ENCODE measurements at regions not wholly inside any gene's neighbourhood (a gene's known extent, or its start where the extent isn't known, plus 50 kb on each side); places are given as distances from the start of the nearest gene placed in this dataset.

- Histone ChIP-seq H3K36me3 (replicated peaks in 1 of 2; ENCODE audit: control insufficient read depth in 1 of 2, insufficient read depth in 2 of 2, low read length in 2 of 2) (no peaks in the 10 kb centered on the region), H3K79me2 (ENCODE audit: insufficient read depth, low read length) (no peaks in the 10 kb centered on the region), H3K9ac (ENCODE audit: insufficient read depth, low read length, poor library complexity, severe bottlenecking) (no peak overlapping the region), H4K20me1 (ENCODE audit: insufficient read depth, low read length) (no peaks in the 10 kb centered on the region), H3K4me2 (replicated peaks; ENCODE audit: extremely low read depth, low read length, poor library complexity, severe bottlenecking) (no peak overlapping the region), H3K4me1 (ENCODE audit: control insufficient read depth in 1 of 2, insufficient read depth in 2 of 2, low read length in 2 of 2) (peaks cover 16 to 20% of the 10 kb centered on the region in 2 donors), H3K27ac (ENCODE audit: low read depth in 1 of 2, low read length in 2 of 2) (no peak overlapping the region), H3K4me3 (replicated peaks in 1 of 3; ENCODE audit: low read depth in 2 of 3, low read length in 3 of 3) (no peak overlapping the region), H3K9me3 (replicated peaks in 1 of 2; ENCODE audit: control insufficient read depth in 1 of 2, insufficient read depth in 1 of 2, low read length in 2 of 2) (no peaks in the 10 kb centered on the region), H3K27me3 (ENCODE audit: control insufficient read depth in 2 of 2, insufficient read depth in 2 of 2, low read length in 2 of 2) (no peaks in the 10 kb centered on the region), H2AFZ (ENCODE audit: insufficient read depth, low read depth, low read length, poor library complexity, severe bottlenecking) (no peak overlapping the region)
- TF ChIP-seq CTCF (IDR thresholded peaks at IDR 0.05): no peak
- no peaks in the 10 kb centered on the region for H3K9me3 Mint-ChIP-seq
- H3K27ac Mint-ChIP-seq: no peak overlapping the region
- peaks cover 0 to 4% (median 0%) of the 10 kb centered on the region in 3 donors for H3K27me3 Mint-ChIP-seq (ENCODE audit: low read depth in 3 of 3)
- intact Hi-C loops (cut with micrococcal nuclease): no loop called here
- 100% methylated on average over 2 of the region's 5 CpGs for WGBS (ENCODE audit: insufficient coverage)
- no peaks in the 10 kb centered on the region for H3K36me3 Mint-ChIP-seq
- peaks cover 21% of the 10 kb centered on the region for H3K4me1 Mint-ChIP-seq
- H3K4me3 Mint-ChIP-seq: no peak overlapping the region
- DNase-seq: no peak
These were observed 103.2 kb upstream of the PARP11 start for GRCh38 chr12:3976351-3976938.

- intact Hi-C loops (cut with micrococcal nuclease): no loop called here
- Histone ChIP-seq H3K79me2 (ENCODE audit: insufficient read depth, low read length) (no peaks in the 10 kb centered on the region), H3K4me3 (replicated peaks in 1 of 3; ENCODE audit: low read depth in 2 of 3, low read length in 3 of 3) (no peak overlapping the region), H3K9ac (ENCODE audit: insufficient read depth, low read length, poor library complexity, severe bottlenecking) (no peak overlapping the region), H3K9me3 (replicated peaks in 1 of 2; ENCODE audit: control insufficient read depth in 1 of 2, insufficient read depth in 1 of 2, low read length in 2 of 2) (no peaks in the 10 kb centered on the region), H3K27ac (ENCODE audit: low read depth in 1 of 2, low read length in 2 of 2) (no peak overlapping the region), H3K4me1 (ENCODE audit: control insufficient read depth in 1 of 2, insufficient read depth in 2 of 2, low read length in 2 of 2) (peaks cover 16 to 20% of the 10 kb centered on the region in 2 donors), H4K20me1 (ENCODE audit: insufficient read depth, low read length) (no peaks in the 10 kb centered on the region), H3K36me3 (replicated peaks in 1 of 2; ENCODE audit: control insufficient read depth in 1 of 2, insufficient read depth in 2 of 2, low read length in 2 of 2) (no peaks in the 10 kb centered on the region), H3K4me2 (replicated peaks; ENCODE audit: extremely low read depth, low read length, poor library complexity, severe bottlenecking) (no peak overlapping the region), H3K27me3 (ENCODE audit: control insufficient read depth in 2 of 2, insufficient read depth in 2 of 2, low read length in 2 of 2) (no peaks in the 10 kb centered on the region), H2AFZ (ENCODE audit: insufficient read depth, low read depth, low read length, poor library complexity, severe bottlenecking) (no peak overlapping the region)
- TF ChIP-seq CTCF (IDR thresholded peaks at IDR 0.05): no peak
- Mint-ChIP-seq H3K36me3 (no peaks in the 10 kb centered on the region), H3K9me3 (no peaks in the 10 kb centered on the region), H3K4me3 (no peak overlapping the region), H3K4me1 (peaks cover 21% of the 10 kb centered on the region), H3K27me3 (ENCODE audit: low read depth in 3 of 3) (peaks cover 0 to 4% (median 1%) of the 10 kb centered on the region in 3 donors), H3K27ac (no peak overlapping the region)
- WGBS (ENCODE audit: insufficient coverage): no CpG with 5 or more reads among the region's 3 CpGs
- DNase-seq: no peak
These were observed 102.5 kb upstream of the PARP11 start for GRCh38 chr12:3975652-3976051.
